Endothelial cell of umbilical vein (primary cell): ENCODE measurements at regions not wholly inside any gene's neighbourhood (a gene's known extent, or its start where the extent isn't known, plus 50 kb on each side); places are given as distances from the start of the nearest gene placed in this dataset.

Source experiments
- BruUV-seq: library from RNA; stranded (reverse); fragments of 400-500 nt; replicated peaks from 2 replicates; lab custom pipeline; 2021; lab: Mats Ljungman, UMichigan
- CTCF ChIA-PET: fragments of 300-600, 350-600 bp; sonication (Branson Sonifier 250); formaldehyde crosslinking; loops from one replicate; lab custom pipeline; 2021; ENCODE audit warnings: antibody characterized with exemption, inconsistent platforms; lab: Charles Lee
- POLR2A ChIA-PET: fragments of 300-600, 350-600 bp; sonication (Branson Sonifier 250); formaldehyde crosslinking; loops from one replicate; lab custom pipeline; 2021; ENCODE audit warnings: antibody characterized with exemption, inconsistent platforms; lab: Charles Lee
- DNase-seq: peaks from one replicate; pipeline ENCODE4 v3.0.0-alpha.2; 2011; ENCODE audit warnings: low read depth, low spot score
- FAIRE-seq: peaks from 2 replicates; lab custom pipeline; 2011; peaks lifted over from hg19 to GRCh38; lab: Jason Lieb, UNC
- H2AFZ ChIP-seq: 2 replicates; pipeline ENCODE4 v1.6.0; 2012; ENCODE audit warnings: low read depth, low read length, control low read depth, inconsistent platforms
- H3K27ac ChIP-seq: 2 replicates; pipeline ENCODE4 v1.5.1; 2011; ENCODE audit warnings: low read depth, mild to moderate bottlenecking, control low read depth, low read length, moderate library complexity; ENCODE audit not compliant: insufficient read depth
- H3K27me3 ChIP-seq, 2 experiments: 2 replicates each; pipeline versions ENCODE4 v1.6.0 to v1.6.1; 2011; ENCODE audit warnings: low read length in 2 of 2, mixed read lengths in 1 of 2; ENCODE audit not compliant: control insufficient read depth in 2 of 2, insufficient read depth in 2 of 2
- H3K36me3 ChIP-seq, 2 experiments: 2 replicates in 1 of 2; 3 replicates in 1 of 2; pipeline ENCODE4 v1.5.1; 2011; ENCODE audit warnings: low read length in 2 of 2, mild to moderate bottlenecking in 1 of 2, moderate library complexity in 1 of 2; ENCODE audit not compliant: control insufficient read depth in 2 of 2, insufficient read depth in 2 of 2; ENCODE audit errors: extremely low read depth in 1 of 2
- H3K4me1 ChIP-seq: 3 replicates; pipeline ENCODE4 v1.5.1; 2011; ENCODE audit warnings: mild to moderate bottlenecking, low read length; ENCODE audit not compliant: control insufficient read depth, insufficient read depth; ENCODE audit errors: extremely low read depth
- H3K4me2 ChIP-seq: 2 replicates; pipeline ENCODE4 v1.6.1; 2011; ENCODE audit warnings: low read length, control low read depth, mixed read lengths; ENCODE audit not compliant: insufficient read depth
- H3K4me3 ChIP-seq, 3 experiments: fragments of 200-600 bp in 1 of 3; sonication (generic), shearing (Covaris generic) in 1 of 3; replicated peaks in 1 of 3; 2 replicates each; pipeline ENCODE4 v1.5.1; 2011 to 2016; ENCODE audit warnings: control low read depth in 3 of 3, low read length in 3 of 3, mild to moderate bottlenecking in 2 of 3, inconsistent platforms in 1 of 3, low read depth in 1 of 3, moderate library complexity in 1 of 3; ENCODE audit not compliant: insufficient read depth in 1 of 3
- H3K79me2 ChIP-seq: 2 replicates; pipeline ENCODE4 v1.6.0; 2012; ENCODE audit warnings: low read length, inconsistent platforms; ENCODE audit not compliant: control insufficient read depth, insufficient read depth
- H3K9ac ChIP-seq: replicated peaks from 2 replicates; pipeline ENCODE3; 2011; ENCODE audit warnings: low read length, control low read depth; ENCODE audit not compliant: insufficient read depth; ENCODE audit errors: extremely low read depth
- H3K9me1 ChIP-seq: replicated peaks from 3 replicates; pipeline ENCODE4 v1.6.0; 2011; ENCODE audit warnings: mild to moderate bottlenecking, low read length; ENCODE audit not compliant: control insufficient read depth, insufficient read depth; ENCODE audit errors: extremely low read depth
- H3K9me3 ChIP-seq: replicated peaks from 2 replicates; pipeline ENCODE4 v1.5.1; 2012; ENCODE audit warnings: low read length, inconsistent platforms; ENCODE audit not compliant: control insufficient read depth, insufficient read depth
- H4K20me1 ChIP-seq: replicated peaks from 2 replicates; pipeline ENCODE3; 2011; ENCODE audit warnings: mild to moderate bottlenecking, low read length; ENCODE audit not compliant: control insufficient read depth, insufficient read depth; ENCODE audit errors: extremely low read depth
- CTCF ChIP-seq, 2 donors: IDR thresholded peaks; 1 replicate in 1 of 2; 2 replicates in 1 of 2; pipeline ENCODE4 v1.5.1; 2011; ENCODE audit warnings: low read length in 2 of 2, mild to moderate bottlenecking in 2 of 2, moderate library complexity in 2 of 2, control low read depth in 1 of 2, inconsistent platforms in 1 of 2, low read depth in 1 of 2; ENCODE audit not compliant: insufficient read depth in 1 of 2; ENCODE audit errors: extremely low read depth in 1 of 2
- EZH2 ChIP-seq: IDR thresholded peaks from 2 replicates; pipeline ENCODE4 v1.6.1; 2012; ENCODE audit warnings: borderline replicate concordance, low read depth, mild to moderate bottlenecking, moderate library complexity, low read length, inconsistent platforms; ENCODE audit not compliant: severe bottlenecking
- FOS ChIP-seq: IDR thresholded peaks from 2 replicates; pipeline ENCODE4 v1.6.1; 2011; ENCODE audit warnings: mild to moderate bottlenecking, low read length, moderate library complexity, borderline replicate concordance; ENCODE audit not compliant: insufficient read depth
- GATA2 ChIP-seq: IDR thresholded peaks from 2 replicates; pipeline ENCODE4 v1.7.0; 2011; ENCODE audit warnings: low read depth, mild to moderate bottlenecking, moderate library complexity, mixed read lengths, low read length; ENCODE audit not compliant: insufficient read length, insufficient read depth
- JUN ChIP-seq: IDR thresholded peaks from 2 replicates; pipeline ENCODE4 v1.6.1; 2011; ENCODE audit warnings: borderline replicate concordance, low read depth; ENCODE audit not compliant: insufficient read length, insufficient read depth
- MYC ChIP-seq: IDR thresholded peaks from one replicate; pipeline ENCODE4 v1.6.1; 2011; ENCODE audit warnings: mild to moderate bottlenecking, low read depth, low read length
- POLR2A ChIP-seq: IDR thresholded peaks from 2 replicates; pipeline ENCODE4 v1.6.1; 2012; ENCODE audit warnings: low read depth, mild to moderate bottlenecking, control low read depth, low read length
- POLR2AphosphoS5 ChIP-seq: IDR thresholded peaks from 2 replicates; pipeline ENCODE4 v1.6.1; 2012; ENCODE audit warnings: low read depth, mild to moderate bottlenecking, control low read depth, low read length, moderate library complexity; ENCODE audit not compliant: insufficient read depth
- dilution Hi-C: fragments of 300-500 bp; cut with MboI; formaldehyde crosslinking; loops from one replicate; pipeline ENCODE4 v1.15.0; 2019; ENCODE audit warnings: low sequenced_read_pairs; ENCODE audit not compliant: extremely low pct_ligation_motif_present
- intact Hi-C: fragments of 100-400 bp; cut with micrococcal nuclease; formaldehyde crosslinking; loops from one replicate; pipeline ENCODE4 v1.10.0; 2022
- TF ChIP-seq, protein P1 (sequence below): IDR thresholded peaks from 2 replicates; pipeline ENCODE4 v1.6.1; 2011; ENCODE audit not compliant: insufficient read depth, insufficient read length

DNA sequence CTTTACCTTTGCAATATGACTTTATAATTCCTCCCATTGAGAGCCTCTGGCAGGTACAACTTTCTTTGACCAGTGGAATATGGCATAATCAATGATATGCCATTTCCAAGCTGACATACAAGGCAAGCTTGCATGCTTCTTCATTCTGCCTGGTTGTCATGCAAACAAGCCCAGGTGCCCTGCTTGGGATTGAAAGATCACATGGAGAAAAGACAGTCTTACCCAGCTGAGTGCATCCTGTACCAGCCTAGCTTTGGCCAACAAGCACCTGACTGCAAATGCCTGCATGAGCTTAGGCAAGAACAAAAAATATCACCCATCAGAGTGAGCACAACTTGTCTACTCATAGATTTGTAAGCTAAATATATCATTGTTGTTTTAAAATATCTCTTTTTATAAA, 82.9 kb upstream of the KCND2 start:
- Histone ChIP-seq H3K4me1 (no peaks in the 10 kb centered on the region), H2AFZ (no peak overlapping the region), H3K9ac (no peak overlapping the region), H3K79me2 (no peaks in the 10 kb centered on the region), H3K9me3 (no peaks in the 10 kb centered on the region), H3K27me3 (no peaks in the 10 kb centered on the region), H3K4me2 (no peak overlapping the region), H3K4me3 (no peak overlapping the region), H3K36me3 (no peaks in the 10 kb centered on the region), H3K9me1 (no peaks in the 10 kb centered on the region), H3K27ac (no peak overlapping the region), H4K20me1 (no peaks in the 10 kb centered on the region)
- dilution Hi-C loops (no loop called here), intact Hi-C loops (no loop called here)
- no peak for FAIRE-seq
- ChIA-PET CTCF (no interaction called here), POLR2A (no interaction called here)
- TF ChIP-seq MYC (no peak), CTCF (IDR thresholded peaks at IDR 0.05; ENCODE audit: extremely low read depth in 1 of 2, insufficient read depth in 1 of 2, low read depth in 1 of 2, low read length in 2 of 2) (no peak), JUN (no peak), FOS (no peak), POLR2AphosphoS5 (no peak), GATA2 (no peak), EZH2 (no peak), POLR2A (no peak)
- TF ChIP-seq, protein P1, sequence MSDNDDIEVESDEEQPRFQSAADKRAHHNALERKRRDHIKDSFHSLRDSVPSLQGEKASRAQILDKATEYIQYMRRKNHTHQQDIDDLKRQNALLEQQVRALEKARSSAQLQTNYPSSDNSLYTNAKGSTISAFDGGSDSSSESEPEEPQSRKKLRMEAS = no peak
- DNase-seq = no peak
- no TSS peak for BruUV-seq
